ENCODE measurements at regions not wholly inside any gene's neighbourhood (a gene's known extent, or its start where the extent isn't known, plus 50 kb on each side); places are given as distances from the start of the nearest gene placed in this dataset.

DNA sequence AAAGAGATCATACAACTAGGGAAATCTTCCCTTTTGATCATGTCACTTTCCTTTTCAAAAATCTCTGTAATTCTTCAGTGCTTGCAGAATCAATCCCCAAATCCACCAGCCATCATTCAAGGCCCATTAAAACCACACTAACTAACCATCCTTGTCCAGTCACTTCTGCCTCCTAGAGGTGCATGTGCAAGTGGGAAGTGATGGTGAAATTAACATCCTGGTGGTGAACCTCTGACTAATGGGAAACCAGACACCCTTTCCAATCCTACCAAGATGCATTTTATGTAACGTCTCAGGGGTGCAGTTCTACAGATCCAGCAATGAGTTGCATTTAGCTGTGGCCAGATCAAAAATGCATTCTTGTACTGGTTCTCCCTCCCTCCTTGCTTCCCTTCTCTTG, 341.8 kb downstream of the RAPGEF2 start:
- intact Hi-C loops (cut with micrococcal nuclease) = loop anchor here (10.0 kb wide), 3 partner anchors 240 to 710 kb away; no protein-coding TSS in a partner anchor
- no peak for DNase-seq
- Histone ChIP-seq H3K27me3 (ENCODE audit: low read depth) (no peaks in the 10 kb centered on the region), H3K27ac (replicated peaks) (no peak overlapping the region), H3K4me3 (no peak overlapping the region), H3K4me1 (peaks cover 18% of the 10 kb centered on the region), H3K9me3 (replicated peaks) (no peaks in the 10 kb centered on the region), H3K36me3 (no peaks in the 10 kb centered on the region)
- TF ChIP-seq, protein P1, sequence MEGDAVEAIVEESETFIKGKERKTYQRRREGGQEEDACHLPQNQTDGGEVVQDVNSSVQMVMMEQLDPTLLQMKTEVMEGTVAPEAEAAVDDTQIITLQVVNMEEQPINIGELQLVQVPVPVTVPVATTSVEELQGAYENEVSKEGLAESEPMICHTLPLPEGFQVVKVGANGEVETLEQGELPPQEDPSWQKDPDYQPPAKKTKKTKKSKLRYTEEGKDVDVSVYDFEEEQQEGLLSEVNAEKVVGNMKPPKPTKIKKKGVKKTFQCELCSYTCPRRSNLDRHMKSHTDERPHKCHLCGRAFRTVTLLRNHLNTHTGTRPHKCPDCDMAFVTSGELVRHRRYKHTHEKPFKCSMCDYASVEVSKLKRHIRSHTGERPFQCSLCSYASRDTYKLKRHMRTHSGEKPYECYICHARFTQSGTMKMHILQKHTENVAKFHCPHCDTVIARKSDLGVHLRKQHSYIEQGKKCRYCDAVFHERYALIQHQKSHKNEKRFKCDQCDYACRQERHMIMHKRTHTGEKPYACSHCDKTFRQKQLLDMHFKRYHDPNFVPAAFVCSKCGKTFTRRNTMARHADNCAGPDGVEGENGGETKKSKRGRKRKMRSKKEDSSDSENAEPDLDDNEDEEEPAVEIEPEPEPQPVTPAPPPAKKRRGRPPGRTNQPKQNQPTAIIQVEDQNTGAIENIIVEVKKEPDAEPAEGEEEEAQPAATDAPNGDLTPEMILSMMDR (IDR thresholded peaks at IDR 0.05; ENCODE audit: borderline replicate concordance) = no peak

DNA sequence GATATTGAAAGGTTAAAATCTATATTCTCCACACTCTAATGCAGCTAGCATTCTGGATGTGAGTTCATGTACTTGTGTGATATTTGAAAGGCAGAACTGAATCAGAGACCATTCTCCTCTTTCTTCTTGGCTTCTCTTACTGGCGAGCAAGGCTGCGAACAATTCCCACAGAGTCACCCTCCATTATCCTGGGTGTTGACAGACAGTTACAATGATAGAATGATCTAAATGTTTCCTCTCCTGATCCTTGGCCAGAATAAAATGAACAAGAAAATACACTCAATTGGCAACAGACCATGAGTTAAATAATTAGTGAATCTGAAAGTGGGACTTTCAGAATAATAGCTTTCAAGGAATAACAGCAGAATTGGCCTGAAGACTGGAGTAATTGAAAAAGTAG, 342.8 kb downstream of the RAPGEF2 start:
- Histone ChIP-seq H3K27me3 (ENCODE audit: low read depth) (no peaks in the 10 kb centered on the region), H3K36me3 (no peaks in the 10 kb centered on the region), H3K27ac (replicated peaks) (peak overlapping the region; percentile 44), H3K9me3 (replicated peaks) (no peaks in the 10 kb centered on the region), H3K4me3 (no peak overlapping the region), H3K4me1 (peaks cover 18% of the 10 kb centered on the region)
- intact Hi-C loops (cut with micrococcal nuclease) = loop anchor here (10.0 kb wide), 3 partner anchors 241 to 711 kb away; no protein-coding TSS in a partner anchor
- TF ChIP-seq, protein P1 (IDR thresholded peaks at IDR 0.05; ENCODE audit: borderline replicate concordance) = no peak
- no peak for DNase-seq

DNA sequence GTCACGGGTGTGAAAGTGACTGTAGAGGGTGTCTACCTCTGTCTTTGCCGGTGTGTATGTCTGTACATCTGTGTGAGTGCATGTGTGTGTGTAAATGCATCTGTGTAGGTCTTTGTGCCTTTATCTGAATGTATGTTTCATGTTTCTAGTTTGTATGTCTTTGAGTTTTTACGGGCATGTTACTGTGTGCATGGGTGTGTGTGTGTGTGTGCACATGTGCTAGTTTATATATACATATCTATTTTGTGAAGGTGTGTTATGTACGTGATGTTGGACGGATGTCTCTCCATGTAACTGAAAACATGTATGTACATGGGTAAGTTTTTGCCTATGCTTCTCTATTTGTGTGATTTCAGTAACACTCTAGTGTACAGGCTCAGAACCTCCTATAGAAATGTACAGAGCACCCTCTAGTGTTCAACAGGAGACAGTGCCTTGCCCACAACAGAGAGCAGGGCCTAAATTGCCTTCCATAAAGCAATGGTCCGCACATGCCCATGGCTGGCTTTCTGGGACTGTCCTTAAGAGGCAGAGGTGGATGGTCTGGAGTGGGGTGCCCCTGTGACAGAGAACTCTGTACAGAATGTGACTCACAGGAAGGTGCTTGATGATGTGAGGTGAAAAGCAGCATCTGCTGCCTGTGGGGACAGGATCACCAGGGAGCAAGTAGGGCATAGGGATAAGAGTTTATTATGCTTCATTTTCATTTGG, 343.5 kb downstream of the RAPGEF2 start:
- peak overlapping the region; percentile 44 for H3K27ac ChIP-seq (replicated peaks)
- DNase-seq = no peak
- intact Hi-C loops (cut with micrococcal nuclease) = loop anchor here (10.0 kb wide), 3 partner anchors 242 to 712 kb away; no protein-coding TSS in a partner anchor
- H3K36me3 ChIP-seq = no peaks in the 10 kb centered on the region
- TF ChIP-seq, protein P1 (IDR thresholded peaks at IDR 0.05; ENCODE audit: borderline replicate concordance) = peak; percentile 97
- no peaks in the 10 kb centered on the region for H3K9me3 ChIP-seq (replicated peaks)
- no peak overlapping the region for H3K4me3 ChIP-seq
- no peaks in the 10 kb centered on the region for H3K27me3 ChIP-seq (ENCODE audit: low read depth)
- peaks cover 18% of the 10 kb centered on the region for H3K4me1 ChIP-seq

DNA sequence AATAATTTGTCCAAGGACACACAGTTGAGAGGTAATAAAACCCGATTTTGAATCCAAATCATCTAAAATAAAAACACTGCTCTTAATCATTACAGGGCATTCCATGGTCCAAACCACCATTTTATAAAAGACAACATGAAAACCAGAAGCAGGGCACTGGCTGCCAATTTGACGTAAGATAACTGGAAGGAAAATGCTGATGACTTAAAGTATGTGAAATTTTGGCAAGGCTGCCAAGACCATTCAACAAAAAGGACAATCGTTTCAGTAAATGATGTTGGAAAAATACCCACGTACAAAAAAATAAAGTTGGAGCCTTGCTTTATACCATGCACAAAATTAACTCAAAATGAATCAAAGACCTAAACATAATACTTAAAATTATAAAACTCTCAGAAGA, 344.4 kb downstream of the RAPGEF2 start:
- intact Hi-C loops (cut with micrococcal nuclease) = loop anchor here (10.0 kb wide), 3 partner anchors 242 to 712 kb away; no protein-coding TSS in a partner anchor
- H3K27ac ChIP-seq (replicated peaks) = no peak overlapping the region

DNA sequence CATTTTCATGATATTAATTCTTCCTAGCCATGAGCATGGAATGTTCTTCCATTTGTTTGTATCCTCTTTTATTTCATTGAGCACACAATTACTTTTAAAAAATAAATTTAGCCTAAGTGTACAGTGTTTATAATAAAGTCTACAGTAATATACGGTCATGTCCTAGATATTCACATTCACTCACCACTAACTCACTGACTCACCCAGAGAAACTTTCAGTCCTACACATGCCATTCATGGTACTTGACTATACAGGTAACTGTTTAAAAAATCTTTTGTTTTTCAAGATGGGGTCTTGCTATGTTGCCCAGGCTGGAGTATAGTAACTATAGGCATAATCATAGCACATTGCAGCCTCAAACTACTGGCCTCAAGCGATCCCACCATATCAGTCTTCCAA, 348.1 kb downstream of the RAPGEF2 start:
- intact Hi-C loops (cut with micrococcal nuclease) = no loop called here
- Histone ChIP-seq H3K27me3 (ENCODE audit: low read depth) (no peaks in the 10 kb centered on the region), H3K27ac (replicated peaks) (no peak overlapping the region), H3K4me3 (no peak overlapping the region), H3K36me3 (no peaks in the 10 kb centered on the region), H3K9me3 (replicated peaks) (no peaks in the 10 kb centered on the region), H3K4me1 (peaks cover 12% of the 10 kb centered on the region)
- no peak for DNase-seq
- TF ChIP-seq, protein P1 (IDR thresholded peaks at IDR 0.05; ENCODE audit: borderline replicate concordance) = no peak

More for the DNA sequence above, 344.4 kb downstream of the RAPGEF2 start:
- TF ChIP-seq, protein P1 (IDR thresholded peaks at IDR 0.05; ENCODE audit: borderline replicate concordance) = no peak
- H3K36me3 ChIP-seq = no peaks in the 10 kb centered on the region
- H3K4me1 ChIP-seq = peaks cover 18% of the 10 kb centered on the region
- H3K27me3 ChIP-seq (ENCODE audit: low read depth) = no peaks in the 10 kb centered on the region
- DNase-seq = no peak
- H3K9me3 ChIP-seq (replicated peaks) = no peaks in the 10 kb centered on the region
- no peak overlapping the region for H3K4me3 ChIP-seq
